ENCODE measurements at regions not wholly inside any gene's neighbourhood (a gene's known extent, or its start where the extent isn't known, plus 50 kb on each side); places are given as distances from the start of the nearest gene placed in this dataset.
A peak's percentile ranks its signal among the peaks of the same experiment; 100 is the strongest.
"Not testable (repeated sequence)": the region's sequence is repeated elsewhere in the genome, so short reads cannot be mapped to it uniquely, and the experiment has no call there.

DNA sequence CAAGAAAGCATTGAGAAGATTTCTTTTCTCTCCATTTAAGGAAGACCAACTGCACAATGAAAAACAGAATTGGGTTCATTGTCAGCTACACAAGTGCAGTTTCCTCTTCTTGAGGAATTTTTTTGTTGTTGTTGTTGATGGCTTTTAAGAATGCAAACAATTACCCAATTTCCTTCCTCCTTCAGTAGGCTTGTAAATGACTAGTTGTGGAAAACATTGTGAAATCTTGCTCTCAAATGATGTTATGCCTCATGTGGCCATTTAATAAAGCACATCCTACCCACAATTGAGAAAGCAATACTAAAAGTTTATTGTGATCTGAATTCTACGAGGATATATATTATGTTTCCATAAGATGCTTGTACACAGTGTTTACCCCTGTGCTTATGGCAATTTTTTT, 171.6 kb downstream of the FAM174A start:
- no peak overlapping the region for H4K8ac ChIP-seq (ENCODE audit: low read depth, low read length)
- no CpG with 5 or more reads among the region's 1 CpG for WGBS (ENCODE audit: extremely low coverage, insufficient coverage, insufficient read length)
- no peak overlapping the region for H3K27ac ChIP-seq (ENCODE audit: low read depth, low read length)
- no peak overlapping the region for H2BK120ac ChIP-seq (ENCODE audit: insufficient read depth, low read length, poor library complexity)
- no peak overlapping the region for H4K12ac ChIP-seq (ENCODE audit: low read depth, low read length)
- peaks cover 2% of the 10 kb centered on the region for H3K9me3 ChIP-seq (ENCODE audit: insufficient read depth, low read depth, low read length)
- no peak overlapping the region for H4K91ac ChIP-seq (ENCODE audit: low read depth, low read length)
- H3K79me2 ChIP-seq (ENCODE audit: control insufficient read depth, insufficient read depth, low read length, poor library complexity): no peaks in the 10 kb centered on the region
- H3K9ac ChIP-seq (ENCODE audit: low read length): no peak overlapping the region
- H3K79me1 ChIP-seq (ENCODE audit: low read length): no peaks in the 10 kb centered on the region
- H3K18ac ChIP-seq (ENCODE audit: low read length): no peak overlapping the region
- DNase-seq: peak in 1 of 2 donors; percentile 64
- H3K27me3 ChIP-seq (ENCODE audit: insufficient read depth, low read length): no peaks in the 10 kb centered on the region
- no peak overlapping the region for H2AK5ac ChIP-seq (ENCODE audit: low read length)
- H2BK12ac ChIP-seq (ENCODE audit: low read length): no peak overlapping the region
- no peaks in the 10 kb centered on the region for H3K36me3 ChIP-seq (ENCODE audit: control insufficient read depth in 1 of 2, insufficient read depth in 2 of 2, low read length in 2 of 2)
- H3K4ac ChIP-seq (ENCODE audit: low read depth, low read length): no peak overlapping the region
- H2AFZ ChIP-seq (ENCODE audit: insufficient read depth, low read length, poor library complexity): no peak overlapping the region
- no peak overlapping the region for H2BK5ac ChIP-seq (ENCODE audit: low read depth, low read length, poor library complexity)
- no peak overlapping the region for H3K4me3 ChIP-seq (ENCODE audit: low read depth, low read length)
- no peak overlapping the region for H3K23ac ChIP-seq (ENCODE audit: low read length)
- peaks cover 0 to 6% of the 10 kb centered on the region in 2 experiments for H3K4me1 ChIP-seq (ENCODE audit: control insufficient read depth in 1 of 2, insufficient read depth in 2 of 2, low read length in 2 of 2)
- no peak overlapping the region for H3K14ac ChIP-seq (ENCODE audit: low read length)
- no peak overlapping the region for H3K4me2 ChIP-seq (ENCODE audit: low read length)

DNA sequence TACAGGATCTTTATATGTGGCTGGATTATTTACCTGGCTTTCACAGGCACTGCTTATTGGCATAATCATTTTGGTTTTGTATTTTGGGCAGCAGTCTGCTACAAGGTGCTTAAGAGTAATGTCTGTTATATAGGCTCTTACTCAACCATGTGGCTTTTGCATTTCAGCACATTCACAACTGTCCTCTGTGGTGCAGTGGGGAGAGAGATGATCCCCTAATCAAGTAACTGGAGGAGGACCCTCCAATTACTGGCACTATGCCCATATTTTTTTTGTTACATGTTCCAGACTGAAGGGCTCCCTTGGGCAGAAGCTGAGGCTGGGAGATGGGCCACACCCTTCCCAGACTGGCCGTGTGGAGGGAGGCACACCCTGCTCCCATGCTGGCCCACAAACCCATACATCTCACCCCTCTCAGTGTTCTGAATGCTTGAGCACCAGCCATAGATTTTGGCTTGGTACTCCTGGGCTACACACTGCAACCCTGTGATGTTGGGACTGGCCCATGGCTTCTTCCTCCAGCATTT, 173.5 kb downstream of the FAM174A start:
- no peak overlapping the region for H4K12ac ChIP-seq (ENCODE audit: low read depth, low read length)
- no peaks in the 10 kb centered on the region for H3K36me3 ChIP-seq (ENCODE audit: control insufficient read depth in 1 of 2, insufficient read depth in 2 of 2, low read length in 2 of 2)
- no peak overlapping the region for H4K8ac ChIP-seq (ENCODE audit: low read depth, low read length)
- no peak overlapping the region for H3K23ac ChIP-seq (ENCODE audit: low read length)
- H3K4ac ChIP-seq (ENCODE audit: low read depth, low read length): no peak overlapping the region
- no peak overlapping the region for H2AFZ ChIP-seq (ENCODE audit: insufficient read depth, low read length, poor library complexity)
- no peak overlapping the region for H2BK12ac ChIP-seq (ENCODE audit: low read length)
- no peak overlapping the region for H3K18ac ChIP-seq (ENCODE audit: low read length)
- H3K79me2 ChIP-seq (ENCODE audit: control insufficient read depth, insufficient read depth, low read length, poor library complexity): no peaks in the 10 kb centered on the region
- no peak overlapping the region for H3K4me3 ChIP-seq (ENCODE audit: low read depth, low read length)
- no peak overlapping the region for H3K4me2 ChIP-seq (ENCODE audit: low read length)
- no peak overlapping the region for H3K27ac ChIP-seq (ENCODE audit: low read depth, low read length)
- H3K27me3 ChIP-seq (ENCODE audit: insufficient read depth, low read length): no peaks in the 10 kb centered on the region
- no peaks in the 10 kb centered on the region for H3K79me1 ChIP-seq (ENCODE audit: low read length)
- WGBS (ENCODE audit: extremely low coverage, insufficient coverage, insufficient read length): no CpG with 5 or more reads among the region's 1 CpG
- no peak overlapping the region for H2BK120ac ChIP-seq (ENCODE audit: insufficient read depth, low read length, poor library complexity)
- H3K9ac ChIP-seq (ENCODE audit: low read length): peak overlapping the region; percentile 38
- no peak overlapping the region for H2BK5ac ChIP-seq (ENCODE audit: low read depth, low read length, poor library complexity)
- H3K14ac ChIP-seq (ENCODE audit: low read length): no peak overlapping the region
- DNase-seq: no peak
- H4K91ac ChIP-seq (ENCODE audit: low read depth, low read length): no peak overlapping the region
- no peak overlapping the region for H2AK5ac ChIP-seq (ENCODE audit: low read length)
- peaks cover 2% of the 10 kb centered on the region for H3K9me3 ChIP-seq (ENCODE audit: insufficient read depth, low read depth, low read length)
- H3K4me1 ChIP-seq (ENCODE audit: control insufficient read depth in 1 of 2, insufficient read depth in 2 of 2, low read length in 2 of 2): peaks cover 0 to 6% of the 10 kb centered on the region in 2 experiments

DNA sequence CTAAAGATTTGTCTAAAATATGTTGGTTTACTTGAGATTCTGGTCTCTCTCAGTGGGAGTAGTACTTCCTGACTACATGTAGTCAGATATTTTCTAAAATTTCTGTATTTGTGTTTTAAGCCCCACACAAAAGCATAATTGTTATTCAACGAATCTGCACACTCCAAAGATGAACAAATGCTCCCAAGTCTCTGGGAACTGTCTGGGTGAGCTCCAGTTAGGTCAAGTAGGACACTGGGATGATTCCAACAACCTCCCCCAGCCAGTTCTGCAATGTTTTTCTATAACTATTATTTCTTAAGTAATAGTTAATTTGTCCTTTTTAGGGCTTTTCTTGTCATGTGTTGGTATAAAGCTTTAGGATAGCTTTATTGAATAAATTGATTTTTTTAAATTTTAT, 174.6 kb downstream of the FAM174A start:
- H2BK5ac ChIP-seq (ENCODE audit: low read depth, low read length, poor library complexity): no peak overlapping the region

DNA sequence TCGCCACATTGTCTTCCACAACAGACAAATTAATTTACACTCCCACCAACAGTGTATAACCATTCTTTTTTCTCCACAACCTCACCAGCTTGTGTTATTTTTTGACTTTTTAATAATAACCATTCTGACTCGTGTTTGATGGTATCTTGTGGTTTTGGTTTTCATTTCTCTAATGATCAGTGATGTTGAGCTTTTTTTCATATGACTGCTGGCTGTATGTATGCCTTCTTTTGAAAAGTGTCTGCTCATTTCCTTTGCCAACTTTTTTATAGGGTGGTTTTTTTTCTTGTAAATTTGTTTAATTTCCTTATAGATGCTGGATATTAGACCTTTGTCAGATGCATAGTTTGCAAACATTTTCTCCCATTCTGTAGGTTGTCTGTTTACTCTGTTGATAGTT, 179.6 kb downstream of the FAM174A start:
- not testable (repeated sequence) for H2AFZ ChIP-seq (ENCODE audit: insufficient read depth, low read length, poor library complexity); DNase-seq; H3K4me1 ChIP-seq (ENCODE audit: control insufficient read depth in 1 of 2, insufficient read depth in 2 of 2, low read length in 2 of 2); H3K27ac ChIP-seq (ENCODE audit: low read depth, low read length); H3K36me3 ChIP-seq (ENCODE audit: control insufficient read depth in 1 of 2, insufficient read depth in 2 of 2, low read length in 2 of 2); H3K18ac ChIP-seq (ENCODE audit: low read length); H3K79me2 ChIP-seq (ENCODE audit: control insufficient read depth, insufficient read depth, low read length, poor library complexity); H4K91ac ChIP-seq (ENCODE audit: low read depth, low read length); H2BK12ac ChIP-seq (ENCODE audit: low read length); H3K27me3 ChIP-seq (ENCODE audit: insufficient read depth, low read length); H3K4ac ChIP-seq (ENCODE audit: low read depth, low read length); H2BK5ac ChIP-seq (ENCODE audit: low read depth, low read length, poor library complexity); H2BK120ac ChIP-seq (ENCODE audit: insufficient read depth, low read length, poor library complexity); H4K12ac ChIP-seq (ENCODE audit: low read depth, low read length); H3K23ac ChIP-seq (ENCODE audit: low read length); H2AK5ac ChIP-seq (ENCODE audit: low read length); H3K79me1 ChIP-seq (ENCODE audit: low read length); H3K9me3 ChIP-seq (ENCODE audit: insufficient read depth, low read depth, low read length); H4K8ac ChIP-seq (ENCODE audit: low read depth, low read length); H3K4me3 ChIP-seq (ENCODE audit: low read depth, low read length); H3K4me2 ChIP-seq (ENCODE audit: low read length); H3K9ac ChIP-seq (ENCODE audit: low read length); H3K14ac ChIP-seq (ENCODE audit: low read length)
- WGBS (ENCODE audit: extremely low coverage, insufficient coverage, insufficient read length): no CpG with 5 or more reads among the region's 2 CpGs

More for the DNA sequence above, 174.6 kb downstream of the FAM174A start:
- Histone ChIP-seq H3K4me3 (ENCODE audit: low read depth, low read length) (no peak overlapping the region), H3K23ac (ENCODE audit: low read length) (no peak overlapping the region), H4K91ac (ENCODE audit: low read depth, low read length) (no peak overlapping the region), H3K14ac (ENCODE audit: low read length) (no peak overlapping the region), H3K4ac (ENCODE audit: low read depth, low read length) (no peak overlapping the region), H3K27me3 (ENCODE audit: insufficient read depth, low read length) (no peaks in the 10 kb centered on the region), H3K4me1 (ENCODE audit: control insufficient read depth in 1 of 2, insufficient read depth in 2 of 2, low read length in 2 of 2) (peaks cover 0 to 6% of the 10 kb centered on the region in 2 experiments), H3K79me2 (ENCODE audit: control insufficient read depth, insufficient read depth, low read length, poor library complexity) (no peaks in the 10 kb centered on the region), H3K36me3 (ENCODE audit: control insufficient read depth in 1 of 2, insufficient read depth in 2 of 2, low read length in 2 of 2) (no peaks in the 10 kb centered on the region), H4K12ac (ENCODE audit: low read depth, low read length) (no peak overlapping the region), H3K79me1 (ENCODE audit: low read length) (no peaks in the 10 kb centered on the region), H3K9ac (ENCODE audit: low read length) (no peak overlapping the region), H3K18ac (ENCODE audit: low read length) (no peak overlapping the region), H3K4me2 (ENCODE audit: low read length) (no peak overlapping the region), H4K8ac (ENCODE audit: low read depth, low read length) (no peak overlapping the region), H3K9me3 (ENCODE audit: insufficient read depth, low read depth, low read length) (peaks cover 2% of the 10 kb centered on the region), H2AFZ (ENCODE audit: insufficient read depth, low read length, poor library complexity) (no peak overlapping the region), H2AK5ac (ENCODE audit: low read length) (no peak overlapping the region), H3K27ac (ENCODE audit: low read depth, low read length) (no peak overlapping the region), H2BK12ac (ENCODE audit: low read length) (no peak overlapping the region), H2BK120ac (ENCODE audit: insufficient read depth, low read length, poor library complexity) (no peak overlapping the region)
- WGBS (ENCODE audit: extremely low coverage, insufficient coverage, insufficient read length): no CpG with 5 or more reads among the region's 1 CpG
- no peak for DNase-seq
